ENCODE measurements at regions not wholly inside any gene's neighbourhood (a gene's known extent, or its start where the extent isn't known, plus 50 kb on each side); places are given as distances from the start of the nearest gene placed in this dataset.

GRCh38 chr13:22108979-22109378, 438.1 kb downstream of the FGF9 start:
- Histone ChIP-seq H3K4me3 (ENCODE audit: low read depth in 1 of 2, low read length in 1 of 2) (no peak overlapping the region), H3K36me3 (no peaks in the 10 kb centered on the region), H3K9me3 (no peaks in the 10 kb centered on the region), H3K27ac (no peak overlapping the region), H3K4me1 (ENCODE audit: control insufficient read depth in 1 of 2, insufficient read depth in 1 of 2, low read depth in 1 of 2, low read length in 1 of 2) (no peaks in the 10 kb centered on the region), H3K27me3 (no peaks in the 10 kb centered on the region)
- no peak for TF ChIP-seq CTCF (IDR thresholded peaks at IDR 0.05)

- H3K27ac ChIP-seq: no peak overlapping the region
- H3K9me3 ChIP-seq: no peaks in the 10 kb centered on the region
- no peaks in the 10 kb centered on the region for H3K36me3 ChIP-seq
- no peak overlapping the region for H3K4me3 ChIP-seq (ENCODE audit: low read depth in 1 of 2, low read length in 1 of 2)
- H3K4me1 ChIP-seq (ENCODE audit: control insufficient read depth in 1 of 2, insufficient read depth in 1 of 2, low read depth in 1 of 2, low read length in 1 of 2): no peaks in the 10 kb centered on the region
- H3K27me3 ChIP-seq: no peaks in the 10 kb centered on the region
- no peak for TF ChIP-seq CTCF (IDR thresholded peaks at IDR 0.05)
These were observed 439.5 kb downstream of the FGF9 start for GRCh38 chr13:22110368-22110767.

- TF ChIP-seq CTCF (IDR thresholded peaks at IDR 0.05): no peak
- no peaks in the 10 kb centered on the region for H3K9me3 ChIP-seq
- H3K4me1 ChIP-seq (ENCODE audit: control insufficient read depth in 1 of 2, insufficient read depth in 1 of 2, low read depth in 1 of 2, low read length in 1 of 2): no peaks in the 10 kb centered on the region
- H3K27me3 ChIP-seq: no peaks in the 10 kb centered on the region
- no peak overlapping the region for H3K27ac ChIP-seq
- no peaks in the 10 kb centered on the region for H3K36me3 ChIP-seq
- no peak overlapping the region for H3K4me3 ChIP-seq (ENCODE audit: low read depth in 1 of 2, low read length in 1 of 2)
These were observed 440.4 kb downstream of the FGF9 start for GRCh38 chr13:22111152-22111783.

- no peaks in the 10 kb centered on the region for H3K36me3 ChIP-seq
- H3K4me1 ChIP-seq (ENCODE audit: control insufficient read depth in 1 of 2, insufficient read depth in 1 of 2, low read depth in 1 of 2, low read length in 1 of 2): no peaks in the 10 kb centered on the region
- H3K27ac ChIP-seq: no peak overlapping the region
- H3K4me3 ChIP-seq (ENCODE audit: low read depth in 1 of 2, low read length in 1 of 2): no peak overlapping the region
- no peaks in the 10 kb centered on the region for H3K27me3 ChIP-seq
- TF ChIP-seq CTCF (IDR thresholded peaks at IDR 0.05): no peak
- H3K9me3 ChIP-seq: no peaks in the 10 kb centered on the region
These were observed 441.1 kb downstream of the FGF9 start for GRCh38 chr13:22111961-22112360.

- H3K27me3 ChIP-seq: no peaks in the 10 kb centered on the region
- H3K9me3 ChIP-seq: no peaks in the 10 kb centered on the region
- no peaks in the 10 kb centered on the region for H3K36me3 ChIP-seq
- no peak overlapping the region for H3K27ac ChIP-seq
- H3K4me1 ChIP-seq (ENCODE audit: control insufficient read depth in 1 of 2, insufficient read depth in 1 of 2, low read depth in 1 of 2, low read length in 1 of 2): no peaks in the 10 kb centered on the region
- no peak for TF ChIP-seq CTCF (IDR thresholded peaks at IDR 0.05)
- no peak overlapping the region for H3K4me3 ChIP-seq (ENCODE audit: low read depth in 1 of 2, low read length in 1 of 2)
These were observed 442.3 kb downstream of the FGF9 start for GRCh38 chr13:22112956-22113745.
